ENCODE measurements at regions not wholly inside any gene's neighbourhood (a gene's known extent, or its start where the extent isn't known, plus 50 kb on each side); places are given as distances from the start of the nearest gene placed in this dataset.

DNA sequence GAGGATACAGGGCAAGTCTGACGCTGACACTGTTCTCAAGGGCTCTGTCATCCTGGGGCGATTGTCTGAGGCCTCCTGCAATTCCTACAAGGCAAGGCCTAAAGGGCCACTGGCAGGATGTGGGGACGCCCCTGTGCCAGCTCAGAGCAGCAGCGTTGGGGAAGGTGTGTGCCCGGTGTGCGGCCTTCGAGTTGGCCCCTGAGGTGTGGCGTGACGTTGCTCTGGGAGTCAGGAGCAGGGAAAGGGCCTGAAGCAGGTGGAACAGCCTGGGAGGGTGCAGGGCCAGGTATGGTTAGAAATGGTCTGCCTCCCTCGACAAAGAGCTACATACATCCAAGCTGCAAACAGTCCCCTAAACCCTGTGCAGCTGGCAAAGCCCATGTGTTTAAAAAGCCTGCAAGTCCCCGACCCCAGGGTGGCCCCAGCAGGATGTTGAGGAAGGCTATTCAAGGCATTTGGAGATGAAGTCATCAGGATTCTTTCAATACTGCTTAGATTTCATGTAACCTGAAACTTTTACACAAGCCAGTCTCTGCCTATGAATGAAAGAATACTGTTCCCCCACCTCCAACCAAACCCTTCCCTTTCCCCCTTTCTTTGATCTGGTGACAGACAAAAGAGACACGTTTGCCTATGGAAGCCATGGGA is 142.5 kb upstream of the TNS3 start:
- peak; percentile 77 for DNase-seq (ENCODE audit: low spot score)

DNA sequence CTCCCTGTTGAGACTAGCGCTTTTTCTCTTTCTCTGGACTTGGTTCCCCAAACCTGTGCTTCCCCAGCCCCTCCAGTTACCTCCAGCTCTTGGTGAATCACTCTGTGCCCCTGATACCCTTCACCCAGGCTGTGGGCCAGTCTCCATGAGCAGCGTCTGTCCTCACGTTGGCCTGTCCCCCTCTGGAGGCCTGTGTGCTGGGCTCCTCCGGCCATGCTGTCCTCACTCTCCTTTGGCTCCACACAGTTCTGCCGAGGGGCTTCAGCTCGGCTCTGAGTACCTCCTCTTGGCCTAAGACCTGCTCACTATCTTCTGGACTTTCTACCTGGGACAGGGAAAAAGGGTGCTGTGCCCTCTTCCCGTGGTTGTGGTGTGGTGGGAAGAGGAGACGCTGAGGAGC is 140.2 kb upstream of the TNS3 start:
- DNase-seq (ENCODE audit: low spot score): no peak

DNA sequence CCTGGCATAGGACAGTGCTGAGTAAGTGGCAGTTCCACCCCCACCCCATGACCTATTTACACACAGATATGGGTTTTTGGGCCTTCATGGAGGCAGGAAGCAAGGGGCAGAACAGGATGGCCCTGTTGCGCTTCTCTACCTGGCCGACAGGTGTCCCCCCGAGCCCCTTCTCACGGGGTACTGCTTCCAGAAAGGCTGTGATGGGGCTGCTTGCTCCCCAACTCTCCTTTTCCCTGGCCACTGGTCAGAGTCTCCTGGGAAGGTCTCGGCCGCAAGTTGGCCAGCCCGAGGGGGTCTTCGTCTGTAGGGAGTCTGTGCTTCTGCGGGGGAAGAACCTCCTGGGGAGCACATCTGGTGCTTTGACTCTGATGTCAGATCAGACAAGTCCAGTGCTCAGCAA is 139.8 kb upstream of the TNS3 start:
- no peak for DNase-seq (ENCODE audit: low spot score)

DNA sequence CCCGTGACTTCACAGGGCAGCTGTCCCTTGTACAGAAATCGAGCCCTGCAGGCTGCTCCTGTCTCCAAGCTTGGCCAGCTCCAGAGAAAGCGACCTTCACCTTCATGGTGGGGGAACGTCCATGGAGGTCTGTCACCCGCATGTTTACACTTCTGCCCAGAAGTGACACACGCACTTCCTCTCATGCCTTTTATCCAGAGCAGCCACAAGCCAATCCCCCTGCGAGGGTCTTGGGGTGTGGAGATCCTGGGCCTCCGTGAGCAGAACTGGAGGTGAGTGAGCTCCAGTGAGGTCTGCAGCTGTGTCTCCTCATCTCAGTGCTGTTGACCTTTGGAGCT is 139.0 kb upstream of the TNS3 start:
- no peak for DNase-seq (ENCODE audit: low spot score)

DNA sequence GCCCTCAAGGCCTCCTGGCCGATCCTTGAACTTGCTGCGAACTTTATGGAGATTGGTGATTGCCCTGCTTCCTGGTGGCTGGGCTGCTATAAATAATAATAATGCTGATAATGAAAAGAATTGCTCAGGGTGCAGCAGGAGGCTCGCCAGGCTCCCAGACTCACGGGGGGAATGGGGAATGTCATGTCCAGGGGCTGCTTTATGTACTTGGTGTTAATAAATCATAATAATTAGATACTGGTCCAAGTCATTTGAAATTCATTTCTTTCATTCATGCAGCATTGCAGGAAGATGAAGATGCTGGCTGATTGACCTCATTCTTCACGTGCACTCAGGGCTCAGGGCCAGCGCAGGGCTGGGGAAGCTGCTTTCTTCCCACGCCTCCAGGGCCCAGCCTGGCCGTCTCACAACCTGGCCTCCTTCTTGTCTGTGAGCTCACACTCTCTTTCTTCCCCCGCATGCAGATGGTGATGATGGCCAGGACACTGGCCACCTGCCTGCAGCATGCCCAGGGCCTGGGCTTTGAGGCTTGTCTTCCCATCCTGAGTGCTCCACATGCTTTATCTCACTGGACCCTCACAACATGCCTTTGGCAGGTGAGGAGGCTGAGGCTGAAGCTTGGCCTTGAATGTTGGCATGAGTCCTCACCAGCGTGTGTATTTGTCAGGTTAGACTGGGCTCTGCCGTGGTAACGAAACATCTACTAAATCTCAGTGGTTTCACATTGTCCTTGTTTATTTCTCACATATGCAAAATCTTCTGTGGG is 138.4 kb upstream of the TNS3 start:
- peak; percentile 49 for DNase-seq (ENCODE audit: low spot score)

DNA sequence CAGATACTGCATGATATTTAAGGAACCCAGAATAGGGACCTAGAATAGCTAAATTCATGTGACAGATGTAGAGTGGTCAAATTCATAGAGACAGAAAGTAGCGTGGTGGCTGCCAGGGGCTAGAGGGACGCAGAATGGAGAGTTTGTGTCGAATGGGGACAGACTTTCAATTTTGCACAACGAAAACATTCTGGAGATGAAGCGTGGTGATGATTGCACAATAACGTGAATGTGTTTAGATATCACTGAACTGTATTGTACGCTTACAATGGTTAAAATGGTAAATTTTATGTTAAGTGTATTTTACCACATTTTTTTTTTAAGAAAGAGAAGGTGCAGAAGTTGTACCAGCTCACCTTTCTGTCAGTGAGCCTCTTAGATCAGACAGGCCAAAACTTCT is 137.8 kb upstream of the TNS3 start:
- DNase-seq (ENCODE audit: low spot score): no peak

DNA sequence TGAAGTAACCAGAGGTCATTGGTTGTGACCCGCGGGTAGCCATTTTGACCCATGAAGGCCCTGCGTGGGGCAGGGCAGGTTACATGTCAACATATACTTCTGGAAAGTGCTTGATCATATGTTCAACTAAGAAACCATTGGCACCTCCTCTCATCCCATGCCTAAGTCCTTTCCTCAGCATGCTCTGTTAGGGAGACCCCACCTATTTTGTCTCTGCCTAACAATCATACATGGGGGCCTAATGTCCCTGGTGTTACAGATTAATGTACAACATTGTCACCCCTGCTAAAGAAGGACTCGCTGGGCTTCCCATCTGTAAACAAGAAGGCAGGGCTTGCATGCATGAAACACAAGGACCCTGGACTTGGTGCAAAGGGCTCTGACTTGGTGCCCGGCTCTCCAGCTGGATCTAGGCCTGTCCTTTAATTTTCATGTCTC is 133.7 kb upstream of the TNS3 start:
- DNase-seq (ENCODE audit: low spot score): no peak

DNA sequence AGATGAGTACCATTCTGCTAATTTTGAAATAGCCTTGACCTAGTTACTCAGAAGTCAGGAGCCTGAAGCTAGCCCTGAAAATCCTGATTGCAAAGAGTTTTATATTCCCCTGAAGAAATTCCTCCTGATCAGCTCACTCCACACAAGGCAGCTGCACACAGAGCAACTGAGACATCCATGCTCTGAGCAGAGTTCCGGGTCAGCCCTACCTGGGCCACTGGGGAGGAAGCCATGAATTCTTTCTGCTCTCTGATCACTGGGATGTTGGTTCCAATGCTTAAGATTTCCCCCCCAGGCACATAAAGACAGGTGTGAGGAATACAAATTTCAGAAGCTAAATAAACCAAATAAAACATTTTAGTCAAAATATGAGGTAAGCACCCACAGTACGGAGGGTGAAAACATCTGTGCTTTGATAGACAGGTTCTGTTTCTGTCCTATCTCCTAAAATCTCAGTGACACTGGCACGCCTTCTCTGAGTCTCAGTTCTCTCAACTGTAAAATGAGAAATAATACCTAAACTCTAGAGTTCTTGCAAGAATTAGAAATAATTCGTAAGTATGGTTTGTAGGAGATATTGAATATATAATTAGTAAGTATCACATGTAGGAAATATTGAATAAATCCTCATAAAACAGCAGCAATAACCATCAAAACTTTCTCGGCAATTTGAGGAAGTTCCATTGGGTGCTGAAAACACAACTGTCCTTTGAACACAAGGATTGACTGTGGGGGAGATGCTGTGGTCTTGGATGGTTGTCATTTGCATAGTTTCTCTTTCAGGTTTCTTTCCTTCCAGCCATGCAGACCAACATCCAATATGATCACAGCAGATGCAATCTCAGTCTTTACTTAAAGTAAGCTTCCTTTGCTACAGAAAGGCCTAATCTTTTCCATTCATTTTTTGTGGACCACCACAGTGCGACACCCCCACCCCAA is 133.0 kb upstream of the TNS3 start:
- DNase-seq (ENCODE audit: low spot score): no peak

DNA sequence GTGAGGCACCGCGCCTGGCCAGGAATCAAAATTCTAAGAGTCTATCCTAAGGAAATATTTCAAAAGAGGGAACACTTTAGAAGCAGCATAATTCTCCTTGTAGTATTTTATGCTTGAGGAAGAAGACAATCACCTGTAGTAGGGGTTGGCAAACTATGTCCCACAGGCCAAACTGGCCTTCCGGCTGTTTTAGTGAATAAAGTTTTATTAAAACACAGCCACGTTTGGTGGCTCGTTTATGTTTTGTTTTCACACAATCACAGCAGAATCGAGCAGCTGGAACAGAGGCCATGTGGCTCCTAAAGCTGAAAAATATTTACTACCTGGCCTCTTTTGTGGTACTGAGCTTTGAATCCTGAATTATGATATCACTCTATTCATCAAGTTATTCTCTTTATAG is 131.7 kb upstream of the TNS3 start:
- DNase-seq (ENCODE audit: low spot score): no peak

DNA sequence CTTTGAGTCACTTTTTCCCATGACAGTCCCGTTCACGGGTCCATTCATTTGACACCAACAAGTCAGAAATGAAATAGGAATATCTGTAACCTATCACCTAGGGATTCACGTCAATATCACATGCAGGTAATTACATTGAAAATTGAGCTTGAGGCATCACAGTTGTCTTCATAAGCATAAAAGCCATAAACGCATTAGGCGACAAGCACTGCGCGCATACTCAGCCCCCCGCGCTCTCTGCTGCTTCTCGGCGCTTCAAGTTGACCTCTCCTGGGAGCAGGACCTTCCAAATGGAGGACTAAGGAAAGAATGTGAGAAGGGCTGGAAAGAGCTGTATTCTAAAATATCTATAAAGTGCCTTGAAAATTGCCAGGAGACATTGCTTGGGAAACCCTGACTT is 130.5 kb upstream of the TNS3 start:
- DNase-seq (ENCODE audit: low spot score): no peak

DNA sequence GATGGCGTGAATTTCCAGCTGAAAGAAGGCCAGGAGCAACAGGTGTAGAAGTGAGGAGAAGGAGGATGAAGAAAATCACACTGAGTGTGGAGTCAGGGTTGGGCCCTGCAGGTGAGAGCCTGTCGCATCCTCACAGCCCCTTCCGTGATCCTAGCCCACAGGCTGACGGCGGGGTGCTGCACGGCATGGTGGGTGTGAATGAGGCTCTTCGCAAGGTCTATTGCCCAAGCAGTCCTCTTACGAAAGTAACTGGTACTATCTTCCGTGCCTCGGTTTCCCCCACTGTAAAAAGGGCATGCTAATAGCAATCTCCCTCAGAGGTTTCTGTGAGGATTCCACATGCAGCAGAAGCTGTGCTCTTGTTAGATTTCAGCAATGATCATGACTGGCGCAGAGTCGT is 129.9 kb upstream of the TNS3 start:
- DNase-seq (ENCODE audit: low spot score): no peak

DNA sequence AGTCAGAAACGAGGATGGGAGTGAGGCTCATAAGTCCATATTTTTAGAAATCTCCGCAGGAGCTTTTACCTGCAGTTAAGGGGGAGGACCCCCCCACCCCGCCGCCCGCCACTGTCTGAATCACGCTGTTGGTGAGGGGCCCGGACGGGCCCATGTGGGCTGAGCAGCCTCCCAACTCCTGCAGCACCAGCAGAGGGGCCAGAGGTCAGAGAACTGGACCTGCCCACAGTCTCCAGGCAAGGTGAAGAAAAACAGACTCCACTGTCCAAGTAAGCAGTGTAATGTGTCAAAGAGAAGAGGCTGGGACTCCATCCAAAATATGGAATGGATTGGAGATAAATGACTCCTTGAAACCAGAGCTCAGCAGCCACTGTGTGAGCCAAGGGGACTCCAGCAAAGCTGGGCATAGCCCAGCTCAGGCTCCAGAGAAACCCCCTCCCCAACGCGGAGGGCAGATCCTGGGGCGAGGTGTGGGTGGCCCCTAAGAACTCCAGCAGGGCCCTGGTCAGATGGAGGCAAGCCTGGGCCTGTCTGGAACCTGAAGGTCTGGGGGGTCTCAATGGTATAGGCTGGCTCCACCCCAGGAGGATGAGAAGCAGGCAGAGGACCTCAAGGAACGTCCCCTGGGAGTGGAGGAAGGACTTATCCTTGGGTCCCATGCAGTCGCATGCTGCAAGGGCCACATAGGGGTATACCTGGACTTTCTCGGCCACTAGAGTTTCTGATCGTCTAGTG is 128.5 kb upstream of the TNS3 start:
- no peak for DNase-seq (ENCODE audit: low spot score)

DNA sequence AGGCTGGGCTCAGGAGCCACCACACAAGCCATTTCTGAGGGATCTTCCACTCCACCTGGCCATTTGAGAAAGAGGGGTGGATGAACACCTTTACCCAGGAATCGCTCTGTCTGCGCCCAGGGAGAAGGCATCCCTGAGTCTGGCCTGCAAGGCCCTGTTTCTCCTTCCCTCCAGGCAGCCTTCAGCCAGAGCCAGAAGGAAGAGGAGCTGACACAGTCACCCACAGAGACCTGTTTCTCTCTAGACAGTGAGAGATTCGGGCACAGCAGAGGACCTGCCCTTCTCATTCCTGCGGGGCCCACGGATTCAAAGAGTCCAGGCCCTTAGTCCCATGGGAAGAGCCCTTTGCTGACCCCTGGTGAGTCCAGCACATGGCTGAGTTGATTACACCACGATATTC is 127.5 kb upstream of the TNS3 start:
- DNase-seq (ENCODE audit: low spot score): no peak

DNA sequence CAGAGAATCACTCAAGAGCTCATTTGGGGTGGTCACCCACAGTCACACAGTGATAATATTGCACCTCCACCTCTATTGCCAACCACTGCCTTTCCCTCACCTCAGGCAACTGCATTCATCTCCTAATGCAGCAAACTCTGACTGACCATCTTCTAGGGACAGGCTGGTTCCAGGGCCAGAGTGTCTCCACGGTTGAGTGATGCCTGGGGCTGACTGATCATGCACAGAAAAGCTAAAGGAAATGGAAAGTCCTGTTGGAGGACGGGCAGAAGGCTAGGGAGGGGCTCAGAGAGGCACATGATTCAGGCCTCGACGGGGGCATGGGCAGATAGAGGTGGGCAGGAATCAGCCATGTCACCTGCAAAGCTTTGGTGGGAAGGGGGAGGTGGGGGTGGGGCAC is 127.1 kb upstream of the TNS3 start:
- DNase-seq (ENCODE audit: low spot score): no peak

DNA sequence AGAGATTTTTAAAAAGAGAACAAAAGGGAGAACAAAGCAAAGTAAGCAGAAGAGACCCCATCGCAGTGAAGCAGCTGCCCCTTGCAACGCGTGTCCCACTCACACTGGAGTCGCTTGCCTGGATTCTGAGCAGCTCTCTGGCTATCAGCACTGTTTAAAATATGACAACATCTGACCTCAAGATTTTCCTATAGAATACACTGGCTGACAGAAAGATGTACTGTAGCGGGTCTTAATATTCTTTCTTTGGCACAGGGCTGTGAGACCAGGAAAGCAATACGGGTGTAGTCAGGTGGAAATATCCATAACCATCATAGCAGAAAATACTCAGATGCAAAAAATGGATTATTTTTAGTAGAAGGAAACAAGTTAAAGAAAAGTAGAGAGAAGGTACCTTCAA is 125.7 kb upstream of the TNS3 start:
- DNase-seq (ENCODE audit: low spot score): no peak

DNA sequence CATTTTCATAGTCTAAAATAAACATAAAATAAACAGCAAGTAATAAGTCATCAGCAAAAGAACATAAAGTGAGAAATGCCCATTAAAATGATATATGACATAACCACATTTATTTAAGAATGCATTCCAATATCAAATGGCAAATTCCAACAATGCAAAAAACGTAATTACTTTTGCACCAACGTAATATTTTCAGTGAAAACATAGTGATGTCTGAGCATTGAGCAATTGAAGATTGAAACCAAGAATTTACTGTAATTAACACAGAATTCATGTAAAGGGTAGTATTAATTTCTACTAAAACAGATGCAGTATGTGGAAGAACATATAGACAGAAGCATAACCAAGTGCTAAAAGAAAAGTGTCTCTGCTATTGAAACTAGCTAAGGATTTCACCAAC is 123.0 kb upstream of the TNS3 start:
- DNase-seq (ENCODE audit: low spot score): no peak

DNA sequence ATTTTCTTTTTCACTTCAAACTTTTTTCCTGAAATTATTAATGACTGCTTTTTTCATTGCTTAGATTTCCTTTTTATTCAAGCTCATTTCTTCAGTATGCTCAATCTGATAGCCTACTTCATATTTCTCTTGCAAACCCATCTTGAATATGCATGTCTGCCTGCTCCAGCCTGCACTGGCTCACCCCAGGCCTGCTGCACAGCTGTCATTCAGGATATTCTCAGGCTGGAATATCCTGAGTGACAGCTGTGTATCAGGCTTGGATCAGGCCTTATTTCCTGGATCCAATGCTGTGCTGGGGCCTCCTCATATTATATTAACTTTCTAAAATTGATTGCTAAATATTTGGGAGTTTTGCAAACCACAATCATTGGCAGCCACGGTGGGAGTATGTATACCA is 120.2 kb upstream of the TNS3 start:
- no peak for DNase-seq (ENCODE audit: low spot score)

DNA sequence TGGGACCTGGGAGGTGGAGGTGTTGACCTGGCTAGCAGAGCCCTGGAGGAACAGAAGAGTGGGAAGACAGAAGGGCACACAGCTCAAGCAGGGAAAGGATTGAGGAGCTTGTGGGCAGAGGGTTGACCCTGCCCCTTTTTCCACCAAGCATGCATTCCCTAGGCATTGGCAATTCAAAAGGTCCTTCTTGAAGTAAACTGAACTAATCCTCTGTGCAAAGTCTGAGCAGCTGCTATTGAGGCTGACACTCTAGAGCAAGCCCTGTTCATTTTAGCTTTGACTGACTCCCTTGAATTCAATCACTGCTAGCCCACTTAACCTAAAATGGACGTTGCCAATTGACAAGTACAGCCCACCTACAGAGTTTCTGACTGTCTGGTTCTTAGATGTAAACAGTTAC is 116.5 kb upstream of the TNS3 start:
- DNase-seq (ENCODE audit: low spot score): no peak

DNA sequence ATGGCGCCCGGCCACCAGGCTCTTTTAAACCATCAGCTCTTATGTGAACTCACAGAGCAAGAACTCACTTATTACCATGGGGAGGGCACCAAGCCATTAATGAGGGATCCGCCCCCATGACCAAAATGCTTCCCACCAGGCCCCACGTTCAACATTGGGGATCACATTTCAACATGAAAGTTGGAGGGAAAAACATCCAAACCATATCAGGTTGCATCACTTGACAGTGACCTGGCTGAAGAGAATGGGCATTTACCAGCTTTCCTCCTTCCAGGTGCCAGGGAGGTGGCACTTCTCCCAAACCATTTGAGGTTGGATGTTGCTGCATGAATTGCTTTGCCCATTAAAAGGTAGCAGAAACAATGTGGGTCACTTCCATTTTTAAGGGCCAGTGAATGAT is 115.6 kb upstream of the TNS3 start:
- no peak for DNase-seq (ENCODE audit: low spot score)

DNA sequence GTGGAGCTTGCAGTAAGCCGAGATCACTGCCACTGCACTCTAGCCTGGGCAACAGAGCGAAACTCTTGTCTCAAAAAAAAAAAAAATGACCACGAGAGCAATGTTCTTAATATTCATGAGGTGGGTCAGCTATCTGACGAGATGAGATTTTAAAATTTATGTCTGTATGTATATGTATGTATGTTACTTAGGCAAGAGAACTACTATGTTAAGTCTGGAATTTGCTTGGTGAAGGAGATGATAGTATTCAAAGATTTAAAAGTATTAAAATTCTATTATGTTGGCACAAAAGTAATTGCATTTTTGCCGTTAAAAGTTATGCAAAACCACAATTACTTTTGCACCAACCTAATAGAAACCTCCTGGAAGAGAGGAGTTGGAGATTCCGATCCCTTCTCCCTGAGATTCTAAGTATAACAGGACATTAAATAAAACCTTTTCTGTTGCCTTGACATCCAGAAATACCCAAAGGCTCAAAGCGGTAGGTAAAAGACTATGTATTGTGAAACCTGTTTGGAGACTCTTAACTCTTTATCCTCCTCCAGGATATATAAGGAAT is 114.3 kb upstream of the TNS3 start:
- DNase-seq (ENCODE audit: low spot score): no peak

DNA sequence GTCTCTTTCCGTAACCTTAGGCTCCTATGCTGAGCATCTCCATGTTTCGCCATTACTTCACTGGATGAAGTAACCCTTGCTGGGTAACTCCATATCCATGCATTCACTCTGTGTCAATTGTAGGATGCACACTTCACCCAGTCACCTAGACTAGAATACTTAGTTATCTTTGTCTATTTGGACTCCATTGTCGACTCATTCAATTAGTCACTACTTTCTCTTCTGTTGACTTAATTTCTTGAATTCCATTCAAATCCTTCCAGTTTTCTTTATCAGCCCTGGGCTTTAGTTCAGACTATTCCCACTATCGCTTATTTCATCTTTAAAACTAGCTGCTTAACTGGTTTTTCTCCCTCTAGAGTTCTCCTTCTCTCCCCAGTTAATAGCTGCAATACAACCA is 111.3 kb upstream of the TNS3 start:
- DNase-seq (ENCODE audit: low spot score): peak; percentile 41

DNA sequence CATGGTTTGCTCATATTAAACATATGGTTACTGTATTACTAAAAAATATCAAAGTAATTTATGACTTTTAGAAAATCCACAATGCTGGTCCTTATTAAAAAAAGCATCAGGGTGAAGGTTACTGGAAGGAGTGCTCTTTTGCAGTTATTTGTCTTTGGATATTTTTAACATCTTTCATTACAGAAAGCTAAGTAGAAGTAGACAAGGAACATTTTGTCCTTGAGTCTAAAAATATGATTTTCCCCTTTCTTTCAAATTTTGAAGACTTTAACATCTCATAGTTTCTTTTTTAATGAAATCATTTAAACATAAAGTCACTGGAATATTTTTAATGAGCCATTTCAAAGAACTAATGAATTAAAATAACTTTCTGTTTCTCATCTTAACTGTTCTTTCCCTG is 110.1 kb upstream of the TNS3 start:
- no peak for DNase-seq (ENCODE audit: low spot score)
